ENCODE measurements at regions not wholly inside any gene's neighbourhood (a gene's known extent, or its start where the extent isn't known, plus 50 kb on each side); places are given as distances from the start of the nearest gene placed in this dataset.
A peak's percentile ranks its signal among the peaks of the same experiment; 100 is the strongest.
"Not testable (repeated sequence)": the region's sequence is repeated elsewhere in the genome, so short reads cannot be mapped to it uniquely, and the experiment has no call there.

GRCh38 chr13:111064661-111065060 is 50.4 kb upstream of the ARHGEF7 start:
- DNase-seq = no peak

GRCh38 chr13:111062966-111063365 is 52.1 kb upstream of the ARHGEF7 start:
- no peak for DNase-seq

GRCh38 chr13:111062305-111062704 is 52.8 kb upstream of the ARHGEF7 start:
- no peak for DNase-seq

- DNase-seq = no peak
Measured at GRCh38 chr13:111061358-111062045, 53.6 kb upstream of the ARHGEF7 start.

GRCh38 chr13:111060237-111060919 is 54.7 kb upstream of the ARHGEF7 start:
- no peak for DNase-seq

GRCh38 chr13:111058796-111059506 is 56.2 kb upstream of the ARHGEF7 start:
- no peak for DNase-seq

GRCh38 chr13:111058339-111058738 is 56.8 kb upstream of the ARHGEF7 start:
- not testable (repeated sequence) for DNase-seq

GRCh38 chr13:111051726-111052232 is 63.3 kb upstream of the ARHGEF7 start:
- not testable (repeated sequence) for DNase-seq

GRCh38 chr13:111051041-111051725 is 63.9 kb upstream of the ARHGEF7 start:
- no peak for DNase-seq

GRCh38 chr13:111050539-111050879 is 64.6 kb upstream of the ARHGEF7 start:
- DNase-seq = no peak

GRCh38 chr13:111049791-111050538 is 65.1 kb upstream of the ARHGEF7 start:
- DNase-seq = peak; percentile 48 to 74 (median 58)

- DNase-seq = no peak
Measured at GRCh38 chr13:111048387-111048786, 66.7 kb upstream of the ARHGEF7 start.

- peak; percentile 28 to 80 (median 72) for DNase-seq
Measured at GRCh38 chr13:111047326-111047725, 67.8 kb upstream of the ARHGEF7 start.

GRCh38 chr13:111046590-111047141 is 68.4 kb upstream of the ARHGEF7 start:
- DNase-seq = peak; percentile 76 to 94 (median 89)

GRCh38 chr13:111045170-111045569 is 69.9 kb upstream of the ARHGEF7 start:
- DNase-seq = no peak

- no peak for DNase-seq
Measured at GRCh38 chr13:111044087-111044830, 70.9 kb upstream of the ARHGEF7 start.

GRCh38 chr13:111043575-111043982 is 71.5 kb upstream of the ARHGEF7 start:
- no peak for DNase-seq

GRCh38 chr13:111042661-111043226 is 72.4 kb upstream of the ARHGEF7 start:
- DNase-seq = no peak

- DNase-seq = no peak
Measured at GRCh38 chr13:111040830-111041229, 74.3 kb upstream of the ARHGEF7 start.

GRCh38 chr13:111039735-111040134 is 75.4 kb upstream of the ARHGEF7 start:
- DNase-seq = no peak

GRCh38 chr13:111038887-111039286 is 76.2 kb upstream of the ARHGEF7 start:
- no peak for DNase-seq
